GM04503 (cell line): ENCODE measurements at regions not wholly inside any gene's neighbourhood (a gene's known extent, or its start where the extent isn't known, plus 50 kb on each side); places are given as distances from the start of the nearest gene placed in this dataset.

Experiments
- DNase-seq: peaks from one replicate; pipeline ENCODE4 v3.0.0-alpha.2; 2012; ENCODE audit warnings: low read depth

DNA sequence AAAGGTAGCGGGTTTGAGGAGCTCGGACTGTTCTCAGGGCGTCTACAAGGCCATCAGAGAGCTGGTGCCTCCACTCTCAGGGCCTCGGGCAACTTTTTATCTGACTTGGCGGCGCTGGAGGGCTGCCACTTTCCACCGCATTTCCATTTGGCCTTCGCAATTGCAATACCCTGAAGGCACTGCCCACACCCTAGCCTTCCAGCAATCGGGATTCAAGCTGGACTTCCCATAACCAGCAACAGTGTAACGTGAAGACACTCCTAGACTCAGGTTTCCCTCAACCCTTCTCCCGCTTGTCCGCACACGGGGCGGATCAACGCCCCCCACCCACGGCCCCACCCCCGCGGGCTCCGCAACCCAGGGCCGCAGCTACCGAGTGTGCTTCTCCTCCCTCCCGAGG, 50.2 kb upstream of the BCOR start:
- DNase-seq = no peak
